PC-9 (cell line): ENCODE measurements at regions not wholly inside any gene's neighbourhood (a gene's known extent, or its start where the extent isn't known, plus 50 kb on each side); places are given as distances from the start of the nearest gene placed in this dataset.

Experiments used
- EZH2 ChIP-seq: fragments of 200-600 bp; sonication (generic); IDR thresholded peaks from 2 replicates; pipeline ENCODE4 v1.8.0; 2017; ENCODE audit warnings: antibody characterized with exemption, low read depth
- TF ChIP-seq, protein P1 (sequence below): fragments of 200-600 bp; sonication (generic); conservative IDR thresholded peaks from 2 replicates; pipeline ENCODE4 v1.6.1; 2017; ENCODE audit warnings: mixed run types, antibody characterized with exemption, mild to moderate bottlenecking, moderate library complexity

- TF ChIP-seq, protein P1, sequence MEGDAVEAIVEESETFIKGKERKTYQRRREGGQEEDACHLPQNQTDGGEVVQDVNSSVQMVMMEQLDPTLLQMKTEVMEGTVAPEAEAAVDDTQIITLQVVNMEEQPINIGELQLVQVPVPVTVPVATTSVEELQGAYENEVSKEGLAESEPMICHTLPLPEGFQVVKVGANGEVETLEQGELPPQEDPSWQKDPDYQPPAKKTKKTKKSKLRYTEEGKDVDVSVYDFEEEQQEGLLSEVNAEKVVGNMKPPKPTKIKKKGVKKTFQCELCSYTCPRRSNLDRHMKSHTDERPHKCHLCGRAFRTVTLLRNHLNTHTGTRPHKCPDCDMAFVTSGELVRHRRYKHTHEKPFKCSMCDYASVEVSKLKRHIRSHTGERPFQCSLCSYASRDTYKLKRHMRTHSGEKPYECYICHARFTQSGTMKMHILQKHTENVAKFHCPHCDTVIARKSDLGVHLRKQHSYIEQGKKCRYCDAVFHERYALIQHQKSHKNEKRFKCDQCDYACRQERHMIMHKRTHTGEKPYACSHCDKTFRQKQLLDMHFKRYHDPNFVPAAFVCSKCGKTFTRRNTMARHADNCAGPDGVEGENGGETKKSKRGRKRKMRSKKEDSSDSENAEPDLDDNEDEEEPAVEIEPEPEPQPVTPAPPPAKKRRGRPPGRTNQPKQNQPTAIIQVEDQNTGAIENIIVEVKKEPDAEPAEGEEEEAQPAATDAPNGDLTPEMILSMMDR, result no peak
- no peak for TF ChIP-seq EZH2
Measured at GRCh38 chrX:18016941-18017340, 155.8 kb upstream of the RAI2 start.
